ENCODE measurements at regions not wholly inside any gene's neighbourhood (a gene's known extent, or its start where the extent isn't known, plus 50 kb on each side); places are given as distances from the start of the nearest gene placed in this dataset.

- Histone ChIP-seq H3K4me3 (no peak overlapping the region), H3K4me1 (no peaks in the 10 kb centered on the region), H3K27ac (no peak overlapping the region), H3K36me3 (no peaks in the 10 kb centered on the region), H3K9me3 (no peaks in the 10 kb centered on the region), H3K27me3 (no peaks in the 10 kb centered on the region)
- TF ChIP-seq POLR2A (IDR thresholded peaks at IDR 0.05) (no peak), POLR2AphosphoS5 (IDR thresholded peaks at IDR 0.05; ENCODE audit: insufficient read depth in 1 of 2, low read depth in 1 of 2) (no peak)
- TF ChIP-seq, protein P1, sequence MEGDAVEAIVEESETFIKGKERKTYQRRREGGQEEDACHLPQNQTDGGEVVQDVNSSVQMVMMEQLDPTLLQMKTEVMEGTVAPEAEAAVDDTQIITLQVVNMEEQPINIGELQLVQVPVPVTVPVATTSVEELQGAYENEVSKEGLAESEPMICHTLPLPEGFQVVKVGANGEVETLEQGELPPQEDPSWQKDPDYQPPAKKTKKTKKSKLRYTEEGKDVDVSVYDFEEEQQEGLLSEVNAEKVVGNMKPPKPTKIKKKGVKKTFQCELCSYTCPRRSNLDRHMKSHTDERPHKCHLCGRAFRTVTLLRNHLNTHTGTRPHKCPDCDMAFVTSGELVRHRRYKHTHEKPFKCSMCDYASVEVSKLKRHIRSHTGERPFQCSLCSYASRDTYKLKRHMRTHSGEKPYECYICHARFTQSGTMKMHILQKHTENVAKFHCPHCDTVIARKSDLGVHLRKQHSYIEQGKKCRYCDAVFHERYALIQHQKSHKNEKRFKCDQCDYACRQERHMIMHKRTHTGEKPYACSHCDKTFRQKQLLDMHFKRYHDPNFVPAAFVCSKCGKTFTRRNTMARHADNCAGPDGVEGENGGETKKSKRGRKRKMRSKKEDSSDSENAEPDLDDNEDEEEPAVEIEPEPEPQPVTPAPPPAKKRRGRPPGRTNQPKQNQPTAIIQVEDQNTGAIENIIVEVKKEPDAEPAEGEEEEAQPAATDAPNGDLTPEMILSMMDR (IDR thresholded peaks at IDR 0.05) = no peak
- intact Hi-C loops (cut with DNase I) = no loop called here
- no peak for DNase-seq (ENCODE audit: extremely low spot score in 2 of 2)
Measured at GRCh38 chr13:89955773-89956172, 1391.7 kb upstream of the MIR17HG start.

GRCh38 chr13:89959074-89959473 is 1388.4 kb upstream of the MIR17HG start:
- Histone ChIP-seq H3K36me3 (no peaks in the 10 kb centered on the region), H3K4me1 (no peaks in the 10 kb centered on the region), H3K4me3 (no peak overlapping the region), H3K27ac (no peak overlapping the region), H3K27me3 (no peaks in the 10 kb centered on the region), H3K9me3 (no peaks in the 10 kb centered on the region)
- no peak for TF ChIP-seq POLR2AphosphoS5 (IDR thresholded peaks at IDR 0.05; ENCODE audit: insufficient read depth in 1 of 2, low read depth in 1 of 2)
- TF ChIP-seq, protein P1 (IDR thresholded peaks at IDR 0.05) = no peak
- TF ChIP-seq POLR2A (IDR thresholded peaks at IDR 0.05) = no peak
- intact Hi-C loops (cut with DNase I) = no loop called here
- no peak for DNase-seq (ENCODE audit: extremely low spot score in 2 of 2)

DNA sequence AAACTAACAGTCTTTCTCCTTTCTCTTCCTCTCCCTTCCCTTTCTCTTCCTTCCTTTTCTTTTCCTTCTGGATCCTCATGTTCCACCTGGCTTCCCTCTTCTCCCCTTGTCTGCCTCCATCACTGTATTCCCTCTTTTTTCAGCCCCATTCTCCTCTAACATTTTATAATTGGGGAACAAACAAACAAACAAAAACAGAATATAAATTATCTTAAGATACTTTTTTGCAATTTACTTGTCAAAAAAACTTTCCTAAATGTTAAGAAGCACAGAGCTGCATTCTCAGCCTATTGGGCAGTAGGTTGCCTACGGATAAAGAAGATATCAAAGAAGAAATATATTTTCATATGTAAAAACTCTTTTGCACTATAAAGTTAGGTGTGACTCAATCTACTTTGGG is 1382.2 kb upstream of the MIR17HG start:
- TF ChIP-seq, protein P1 (IDR thresholded peaks at IDR 0.05) = no peak
- TF ChIP-seq POLR2AphosphoS5 (IDR thresholded peaks at IDR 0.05; ENCODE audit: insufficient read depth in 1 of 2, low read depth in 1 of 2) = no peak
- no peak for TF ChIP-seq POLR2A (IDR thresholded peaks at IDR 0.05)
- intact Hi-C loops (cut with DNase I) = no loop called here
- no peaks in the 10 kb centered on the region for H3K9me3 ChIP-seq

GRCh38 chr13:89966524-89966923 is 1381.0 kb upstream of the MIR17HG start:
- H3K4me3 ChIP-seq = no peak overlapping the region
- H3K27me3 ChIP-seq = no peaks in the 10 kb centered on the region
- no peaks in the 10 kb centered on the region for H3K9me3 ChIP-seq
- intact Hi-C loops (cut with DNase I) = no loop called here
- H3K4me1 ChIP-seq = no peaks in the 10 kb centered on the region
- TF ChIP-seq, protein P1 (IDR thresholded peaks at IDR 0.05) = no peak
- TF ChIP-seq POLR2AphosphoS5 (IDR thresholded peaks at IDR 0.05; ENCODE audit: insufficient read depth in 1 of 2, low read depth in 1 of 2) = no peak
- no peak for TF ChIP-seq POLR2A (IDR thresholded peaks at IDR 0.05)
- no peaks in the 10 kb centered on the region for H3K36me3 ChIP-seq
- DNase-seq (ENCODE audit: extremely low spot score in 2 of 2) = no peak
- no peak overlapping the region for H3K27ac ChIP-seq

More for the DNA sequence above, 1382.2 kb upstream of the MIR17HG start:
- Histone ChIP-seq H3K36me3 (no peaks in the 10 kb centered on the region), H3K27me3 (no peaks in the 10 kb centered on the region), H3K27ac (no peak overlapping the region), H3K4me1 (no peaks in the 10 kb centered on the region), H3K4me3 (no peak overlapping the region)
- DNase-seq (ENCODE audit: extremely low spot score in 2 of 2) = no peak

DNA sequence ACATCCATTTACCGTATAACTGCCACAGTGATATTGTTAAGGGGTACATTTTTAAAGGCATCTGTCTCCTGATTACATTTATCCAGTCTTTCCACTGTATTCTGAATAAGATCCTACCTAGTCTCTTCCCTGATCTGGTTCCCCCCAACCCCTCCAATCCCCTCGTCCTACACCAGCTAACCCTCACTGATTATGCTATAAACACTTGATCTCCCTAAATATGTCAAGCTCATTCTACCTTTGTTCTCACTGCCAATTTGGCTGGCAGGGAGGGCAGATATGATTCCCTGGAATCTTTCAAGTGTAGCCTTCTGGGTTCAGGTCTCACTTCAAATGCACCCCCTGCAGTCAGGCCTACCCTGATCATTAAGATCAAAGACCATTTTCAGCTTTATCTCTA is 1379.8 kb upstream of the MIR17HG start:
- H3K9me3 ChIP-seq = no peaks in the 10 kb centered on the region
- no peak overlapping the region for H3K27ac ChIP-seq
- H3K4me1 ChIP-seq = no peaks in the 10 kb centered on the region
- no peaks in the 10 kb centered on the region for H3K36me3 ChIP-seq
- intact Hi-C loops (cut with DNase I) = no loop called here
- no peak overlapping the region for H3K4me3 ChIP-seq
- no peaks in the 10 kb centered on the region for H3K27me3 ChIP-seq
- no peak for TF ChIP-seq POLR2AphosphoS5 (IDR thresholded peaks at IDR 0.05; ENCODE audit: insufficient read depth in 1 of 2, low read depth in 1 of 2)
- TF ChIP-seq, protein P1 (IDR thresholded peaks at IDR 0.05) = no peak
- no peak for TF ChIP-seq POLR2A (IDR thresholded peaks at IDR 0.05)
- DNase-seq (ENCODE audit: extremely low spot score in 2 of 2) = no peak

All from vagina (tissue), 2 donors.